ENCODE measurements at regions not wholly inside any gene's neighbourhood (a gene's known extent, or its start where the extent isn't known, plus 50 kb on each side); places are given as distances from the start of the nearest gene placed in this dataset.
A peak's percentile ranks its signal among the peaks of the same experiment; 100 is the strongest.

- Histone ChIP-seq H3K4me1 (ENCODE audit: insufficient read depth, low read length) (no peaks in the 10 kb centered on the region; the same call in 1 of the 2 replicates), H2BK15ac (ENCODE audit: low read depth, low read length) (no peak overlapping the region), H3K79me2 (ENCODE audit: insufficient read depth, low read length) (no peaks in the 10 kb centered on the region), H2AFZ (ENCODE audit: low read length) (peak overlapping the region; percentile 92), H2AK5ac (ENCODE audit: insufficient read length, low read length) (no peak overlapping the region), H3K27ac (ENCODE audit: insufficient read length, low read depth, low read length) (no peak overlapping the region), H3K56ac (ENCODE audit: insufficient read length, low read depth, low read length) (no peak overlapping the region), H3K4me2 (ENCODE audit: insufficient read depth, insufficient read length, low read length) (no peak overlapping the region), H4K20me1 (ENCODE audit: control insufficient read depth, insufficient read depth, insufficient read length) (no peaks in the 10 kb centered on the region), H4K91ac (ENCODE audit: insufficient read length, low read depth, low read length) (no peak overlapping the region), H3K23ac (ENCODE audit: insufficient read length, low read depth, low read length) (no peak overlapping the region), H3K27me3 (ENCODE audit: insufficient read depth, low read length) (no peaks in the 10 kb centered on the region), H3K14ac (ENCODE audit: insufficient read depth, low read length) (no peak overlapping the region), H3K23me2 (ENCODE audit: insufficient read length, low read depth, low read length, poor library complexity, severe bottlenecking) (no peaks in the 10 kb centered on the region), H4K8ac (replicated peaks; ENCODE audit: insufficient read length, low read depth, low read length) (no peak overlapping the region), H3K4ac (ENCODE audit: low read depth, low read length) (no peak overlapping the region), H2BK120ac (ENCODE audit: low read depth, low read length, poor library complexity, severe bottlenecking) (no peak overlapping the region), H2BK12ac (ENCODE audit: insufficient read length, low read depth, low read length) (no peak overlapping the region), H3T11ph (ENCODE audit: low read length) (no peak overlapping the region), H2BK5ac (ENCODE audit: insufficient read length, low read length) (no peak overlapping the region), H2BK20ac (ENCODE audit: low read depth, low read length, poor library complexity, severe bottlenecking) (no peak overlapping the region), H3K9ac (ENCODE audit: extremely low read depth, insufficient read length, low read length) (no peak overlapping the region), H3K18ac (ENCODE audit: insufficient read length, low read depth, low read length) (no peak overlapping the region), H3K79me1 (ENCODE audit: insufficient read depth, low read depth, low read length, poor library complexity, severe bottlenecking) (no peaks in the 10 kb centered on the region), H3K9me3 (ENCODE audit: control insufficient read depth, low read depth, low read length) (no peaks in the 10 kb centered on the region), H4K5ac (ENCODE audit: insufficient read length, low read depth, low read length) (no peak overlapping the region)
- Mint-ChIP-seq H3K9me3 (no peaks in the 10 kb centered on the region), H3K27ac (peak overlapping the region in 1 of 3 experiments; percentile 1; a peak in 1 of 7 replicates), H3K4me1 (peaks cover 8 to 9% of the 10 kb centered on the region in 2 experiments), H3K27me3 (ENCODE audit: low read depth) (peaks cover 7% of the 10 kb centered on the region), H3K36me3 (ENCODE audit: insufficient read depth in 1 of 3, low read depth in 3 of 3) (no peaks in the 10 kb centered on the region), H3K4me3 (no peak overlapping the region)
- TF ChIP-seq, protein P1, sequence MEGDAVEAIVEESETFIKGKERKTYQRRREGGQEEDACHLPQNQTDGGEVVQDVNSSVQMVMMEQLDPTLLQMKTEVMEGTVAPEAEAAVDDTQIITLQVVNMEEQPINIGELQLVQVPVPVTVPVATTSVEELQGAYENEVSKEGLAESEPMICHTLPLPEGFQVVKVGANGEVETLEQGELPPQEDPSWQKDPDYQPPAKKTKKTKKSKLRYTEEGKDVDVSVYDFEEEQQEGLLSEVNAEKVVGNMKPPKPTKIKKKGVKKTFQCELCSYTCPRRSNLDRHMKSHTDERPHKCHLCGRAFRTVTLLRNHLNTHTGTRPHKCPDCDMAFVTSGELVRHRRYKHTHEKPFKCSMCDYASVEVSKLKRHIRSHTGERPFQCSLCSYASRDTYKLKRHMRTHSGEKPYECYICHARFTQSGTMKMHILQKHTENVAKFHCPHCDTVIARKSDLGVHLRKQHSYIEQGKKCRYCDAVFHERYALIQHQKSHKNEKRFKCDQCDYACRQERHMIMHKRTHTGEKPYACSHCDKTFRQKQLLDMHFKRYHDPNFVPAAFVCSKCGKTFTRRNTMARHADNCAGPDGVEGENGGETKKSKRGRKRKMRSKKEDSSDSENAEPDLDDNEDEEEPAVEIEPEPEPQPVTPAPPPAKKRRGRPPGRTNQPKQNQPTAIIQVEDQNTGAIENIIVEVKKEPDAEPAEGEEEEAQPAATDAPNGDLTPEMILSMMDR (conservative IDR thresholded peaks at IDR 0.05) = peak; percentile 37; the same call in 2 of the 3 replicates
- WGBS (ENCODE audit: extremely low coverage, insufficient read length, low lambda C conversion rate) = no CpG with 5 or more reads among the region's 4 CpGs
- peak; percentile 47 for DNase-seq
Measured at GRCh38 chr16:79776243-79776847, 175.8 kb upstream of the MAF start.

Measured in H9 (cell line).